NOMO-1 treated with DMSO at 0.1 percent for 48 hours (cell line): ENCODE measurements at regions not wholly inside any gene's neighbourhood (a gene's known extent, or its start where the extent isn't known, plus 50 kb on each side); places are given as distances from the start of the nearest gene placed in this dataset.

ENCODE experiments used
- DNase-seq: peaks from one replicate; lab custom pipeline; 2025; ENCODE audit not compliant: unreplicated experiment; lab: John Stamatoyannopoulos, UW

- no peak for DNase-seq
Observed at GRCh38 chr13:60701895-60702294, 304.9 kb downstream of the TDRD3 start.

DNA sequence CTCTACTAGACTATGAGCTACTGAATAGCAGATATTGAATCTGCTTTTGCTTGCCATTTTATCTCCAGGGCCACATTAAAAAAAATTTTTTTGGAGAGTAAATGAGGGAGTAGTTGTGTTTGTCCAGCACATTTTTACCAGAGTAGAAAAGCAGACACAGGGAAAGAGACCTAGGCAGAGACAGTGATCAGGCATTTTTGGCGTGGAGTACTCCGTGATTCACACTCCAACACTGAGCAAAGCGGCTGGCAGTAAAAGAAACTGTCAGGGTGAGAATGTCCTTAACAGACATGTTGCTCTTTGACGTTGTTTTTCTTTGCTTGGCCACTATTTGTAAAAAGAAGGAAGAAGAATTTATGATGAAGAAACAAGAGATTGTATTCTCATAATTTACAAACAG lies 304.0 kb downstream of the TDRD3 start:
- no peak for DNase-seq

DNA sequence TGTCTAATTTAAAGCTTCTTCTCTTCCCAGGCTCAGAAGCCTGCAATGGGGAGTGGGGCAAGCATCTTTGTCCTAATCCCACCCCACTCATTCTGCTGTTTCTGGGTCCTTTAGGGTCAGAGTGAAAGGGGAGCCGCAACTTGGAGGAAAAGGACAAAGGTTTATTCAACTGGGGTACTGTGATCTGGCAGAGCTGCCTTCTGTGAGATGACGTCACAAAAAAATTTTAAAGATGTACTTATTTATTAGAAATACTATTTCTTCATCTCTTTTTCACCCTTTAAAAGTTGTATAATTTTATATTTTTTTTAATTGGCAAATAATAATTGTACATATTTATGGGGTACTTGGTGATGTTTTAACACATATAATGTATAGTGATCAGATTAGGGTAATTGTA lies 302.6 kb downstream of the TDRD3 start:
- DNase-seq = no peak

GRCh38 chr13:60696602-60697001 lies 299.6 kb downstream of the TDRD3 start:
- DNase-seq = no peak

GRCh38 chr13:60691268-60691667 lies 294.2 kb downstream of the TDRD3 start:
- DNase-seq = no peak

GRCh38 chr13:60690604-60691003 lies 293.6 kb downstream of the TDRD3 start:
- no peak for DNase-seq

GRCh38 chr13:60689571-60689970 lies 292.6 kb downstream of the TDRD3 start:
- DNase-seq = no peak

DNA sequence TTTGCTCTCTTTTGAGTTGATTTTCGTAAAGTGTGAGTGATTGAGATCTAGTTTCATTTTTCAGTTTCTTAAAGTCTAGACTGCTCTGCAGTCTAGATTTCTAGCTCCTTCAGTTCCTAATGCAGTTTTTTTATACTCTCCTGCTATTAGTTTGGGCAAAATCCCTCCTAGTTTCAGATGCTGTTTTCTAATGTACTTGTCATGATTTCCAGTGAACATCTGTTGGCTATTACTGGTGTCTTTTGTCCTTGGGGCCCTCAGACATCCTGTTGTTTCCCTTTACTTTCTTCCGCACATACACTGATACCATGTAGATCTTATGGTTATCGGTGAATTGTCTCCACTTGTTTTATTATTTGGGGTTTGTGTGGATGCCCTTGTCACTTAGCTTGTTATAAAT lies 292.1 kb downstream of the TDRD3 start:
- DNase-seq = no peak

GRCh38 chr13:60679928-60680694 lies 283.1 kb downstream of the TDRD3 start:
- DNase-seq = no peak

DNA sequence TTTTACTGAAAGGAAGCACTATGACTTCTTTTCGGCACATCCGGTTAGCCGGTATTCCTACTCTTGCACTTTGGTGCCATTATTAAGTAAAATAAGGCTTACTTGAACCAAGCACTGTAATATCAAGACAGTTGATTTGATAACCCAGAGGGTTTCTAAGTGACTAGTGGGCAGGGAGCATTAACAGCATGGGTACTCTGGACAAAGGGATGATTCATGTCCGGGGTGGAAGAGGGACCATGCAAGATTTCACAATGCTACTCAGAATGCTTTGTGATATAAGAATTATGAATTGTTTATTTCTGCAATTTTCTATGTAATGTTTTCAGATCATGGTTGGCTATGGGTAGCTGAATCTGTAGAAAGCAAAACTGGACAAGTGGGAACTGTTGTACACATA lies 282.1 kb downstream of the TDRD3 start:
- DNase-seq = no peak

DNA sequence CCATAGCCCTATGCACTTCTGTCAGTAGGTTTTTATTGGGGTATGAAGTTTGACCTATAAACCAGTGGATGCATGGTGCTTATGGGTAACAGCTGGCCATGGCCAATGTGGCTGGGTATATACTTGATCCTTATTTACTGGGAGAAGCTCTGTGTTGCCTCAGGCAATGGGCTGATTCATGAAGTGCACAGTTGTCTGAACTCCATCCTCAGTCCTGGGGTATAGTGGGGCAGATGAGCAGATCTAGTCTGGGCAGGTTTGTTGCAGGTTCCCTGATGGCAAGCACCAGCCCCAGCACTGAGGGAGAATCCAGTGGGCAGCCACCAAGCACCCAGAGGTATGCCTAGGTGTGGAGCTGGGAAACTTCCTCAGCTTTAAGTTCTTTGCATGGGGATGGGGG lies 274.4 kb downstream of the TDRD3 start:
- DNase-seq = no peak

GRCh38 chr13:60663788-60664187 lies 266.8 kb downstream of the TDRD3 start:
- DNase-seq = no peak

- DNase-seq = peak; percentile 38
Observed at GRCh38 chr13:60662595-60662994, 265.6 kb downstream of the TDRD3 start.

DNA sequence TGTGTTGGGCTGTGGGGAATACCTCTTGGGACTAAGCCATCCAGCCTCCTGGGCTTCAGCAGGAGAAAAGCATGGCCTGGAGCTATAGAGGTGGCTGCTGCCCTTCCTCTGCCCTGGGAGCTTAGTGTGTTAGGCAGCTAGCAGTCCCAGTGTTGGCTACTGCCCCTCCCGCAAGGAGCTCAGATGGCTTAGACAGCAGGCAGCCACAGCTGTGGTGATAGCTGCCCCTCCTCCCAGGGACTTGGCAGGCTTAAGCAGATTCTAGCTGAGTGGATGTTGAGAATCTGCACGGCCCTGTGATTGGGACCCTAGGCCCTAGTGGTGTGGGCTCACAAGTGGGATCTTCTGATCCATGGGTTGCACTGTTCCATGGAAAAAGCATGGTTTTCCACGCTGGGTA lies 264.5 kb downstream of the TDRD3 start:
- DNase-seq = no peak

DNA sequence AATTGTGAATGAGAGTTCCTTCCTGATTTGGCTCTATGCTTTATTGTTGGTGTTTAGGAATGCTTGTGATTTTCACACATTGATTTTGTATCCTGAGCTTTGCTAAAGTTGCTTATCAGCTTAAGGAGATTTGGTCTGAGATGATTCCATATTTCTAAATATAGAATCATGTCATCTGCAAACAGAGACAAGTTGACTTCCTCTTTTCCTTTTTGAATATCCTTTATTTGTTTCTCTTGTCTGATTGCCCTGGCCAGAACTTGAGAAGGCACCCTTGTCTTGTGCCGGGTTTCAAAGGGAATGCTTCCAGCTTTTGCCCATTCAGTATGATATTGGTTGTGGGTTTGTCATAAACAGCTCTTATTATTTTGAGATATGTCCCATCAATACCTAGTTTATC lies 260.6 kb downstream of the TDRD3 start:
- peak; percentile 37 for DNase-seq

GRCh38 chr13:60655256-60655655 lies 258.2 kb downstream of the TDRD3 start:
- peak; percentile 34 for DNase-seq

DNA sequence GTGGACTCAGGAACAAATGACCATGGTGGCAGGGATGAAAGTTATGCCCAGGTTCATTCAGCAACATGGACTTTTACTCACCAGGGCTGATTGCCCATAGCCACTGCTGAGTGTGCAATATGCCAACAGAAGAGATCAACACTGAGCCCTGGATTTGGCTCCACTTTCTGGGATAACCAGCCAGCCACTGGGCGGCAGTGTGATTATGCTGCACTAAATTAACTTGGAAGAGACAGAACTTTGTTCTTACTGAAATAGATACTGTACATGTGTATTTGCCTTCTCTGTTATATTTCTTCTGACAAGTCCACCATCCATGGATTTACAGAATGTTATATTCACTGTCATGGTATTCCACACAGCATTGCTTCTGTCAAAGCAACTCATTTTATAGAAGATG lies 257.4 kb downstream of the TDRD3 start:
- peak; percentile 8 for DNase-seq

- DNase-seq = no peak
Observed at GRCh38 chr13:60647547-60647946, 250.5 kb downstream of the TDRD3 start.

- no peak for DNase-seq
Observed at GRCh38 chr13:60646620-60647019, 249.6 kb downstream of the TDRD3 start.

DNA sequence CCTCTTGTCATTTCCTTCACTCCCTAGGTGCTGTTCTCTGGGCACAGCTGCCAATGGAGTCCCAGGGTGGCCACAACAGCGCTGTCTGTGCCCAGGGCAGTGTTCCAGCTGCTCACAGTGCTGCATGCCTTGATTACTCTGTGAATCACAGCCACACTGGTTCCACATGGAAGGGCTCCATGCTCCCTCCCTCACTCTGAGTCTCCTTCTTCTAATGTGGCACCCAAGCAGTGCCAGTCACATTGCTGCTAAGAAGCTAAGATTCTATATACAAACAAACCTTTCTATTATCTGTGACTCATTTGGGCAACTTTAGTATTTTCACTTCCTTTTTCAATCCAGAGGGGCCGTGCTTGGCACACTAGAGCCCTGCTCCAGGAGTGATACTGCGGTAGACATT lies 248.7 kb downstream of the TDRD3 start:
- DNase-seq = peak; percentile 88

- no peak for DNase-seq
Observed at GRCh38 chr13:60642552-60642951, 245.5 kb downstream of the TDRD3 start.

DNA sequence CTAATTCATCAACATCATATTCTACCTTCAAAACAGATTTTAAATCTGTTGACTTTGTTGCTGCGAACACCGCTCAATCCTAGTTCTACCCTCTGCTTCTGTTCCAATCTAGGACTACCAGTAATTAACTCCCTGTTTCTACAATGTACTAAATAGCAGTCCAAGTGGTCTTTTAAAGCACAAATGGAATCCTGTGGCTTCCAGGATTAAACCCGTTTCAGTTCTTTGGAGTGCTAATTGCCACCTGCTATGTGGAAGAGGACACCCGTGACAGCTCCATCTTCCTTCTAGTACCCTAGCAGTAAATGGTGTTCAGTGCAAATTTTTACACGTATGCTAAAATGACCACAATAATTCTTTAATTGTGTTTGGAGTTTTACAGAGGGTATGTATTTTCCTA lies 232.1 kb downstream of the TDRD3 start:
- DNase-seq = no peak

- DNase-seq = peak; percentile 19
Observed at GRCh38 chr13:60627071-60627686, 230.2 kb downstream of the TDRD3 start.
